GM12864 (cell line): ENCODE measurements at regions not wholly inside any gene's neighbourhood (a gene's known extent, or its start where the extent isn't known, plus 50 kb on each side); places are given as distances from the start of the nearest gene placed in this dataset.
"Not testable (repeated sequence)": the region's sequence is repeated elsewhere in the genome, so short reads cannot be mapped to it uniquely, and the experiment has no call there.

Experiments
- DNase-seq: peaks from one replicate; pipeline ENCODE4 v3.0.0-alpha.2; 2011; ENCODE audit warnings: low read depth
- H3K4me3 ChIP-seq: 2 replicates; pipeline ENCODE4 v1.5.1; 2011; ENCODE audit warnings: mild to moderate bottlenecking, low read depth, low read length, control low read depth
- TF ChIP-seq, protein P1 (sequence below): IDR thresholded peaks from 2 replicates; pipeline ENCODE4 v1.5.1; 2011; ENCODE audit warnings: low read depth, mild to moderate bottlenecking, moderate library complexity, low read length, control low read depth, inconsistent platforms; ENCODE audit errors: missing control alignments

DNA sequence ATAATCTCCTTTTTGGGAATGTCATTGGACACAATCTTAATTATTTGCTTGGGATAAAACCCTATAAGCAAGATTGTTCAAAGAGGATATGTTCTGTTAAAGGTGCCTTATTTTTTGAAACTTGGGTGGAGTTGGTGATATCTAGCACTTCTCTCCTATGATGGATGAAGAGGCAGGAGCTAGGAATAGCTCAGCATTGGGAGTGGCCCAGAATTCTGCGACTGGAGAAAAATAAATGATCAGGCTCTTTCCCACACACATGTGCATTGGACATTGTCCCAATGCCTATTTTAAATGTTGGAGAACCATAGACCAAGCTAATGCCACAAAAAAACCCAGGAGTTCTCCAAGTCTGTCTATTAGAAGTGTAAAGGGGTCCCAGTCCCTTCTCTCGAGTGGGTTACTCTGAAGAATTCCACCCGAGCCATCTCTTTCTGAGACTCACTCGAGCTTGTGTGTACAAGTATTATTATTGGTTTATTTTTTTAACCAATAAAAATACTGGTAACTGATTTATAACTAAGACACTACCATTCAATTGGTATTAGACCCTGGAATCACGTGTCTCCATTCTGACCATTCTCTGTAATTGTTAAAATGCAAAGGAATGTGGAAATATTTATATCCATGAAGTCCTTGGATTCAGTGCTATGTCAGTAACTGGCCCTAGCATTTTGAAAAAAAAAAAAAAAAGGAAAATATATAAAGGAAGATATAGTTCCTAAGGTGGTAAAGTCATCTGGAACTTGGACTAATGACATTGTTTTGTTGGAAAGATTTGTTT, 437.5 kb upstream of the TMEM132C start:
- no peak for DNase-seq
- no peak overlapping the region for H3K4me3 ChIP-seq
- TF ChIP-seq, protein P1, sequence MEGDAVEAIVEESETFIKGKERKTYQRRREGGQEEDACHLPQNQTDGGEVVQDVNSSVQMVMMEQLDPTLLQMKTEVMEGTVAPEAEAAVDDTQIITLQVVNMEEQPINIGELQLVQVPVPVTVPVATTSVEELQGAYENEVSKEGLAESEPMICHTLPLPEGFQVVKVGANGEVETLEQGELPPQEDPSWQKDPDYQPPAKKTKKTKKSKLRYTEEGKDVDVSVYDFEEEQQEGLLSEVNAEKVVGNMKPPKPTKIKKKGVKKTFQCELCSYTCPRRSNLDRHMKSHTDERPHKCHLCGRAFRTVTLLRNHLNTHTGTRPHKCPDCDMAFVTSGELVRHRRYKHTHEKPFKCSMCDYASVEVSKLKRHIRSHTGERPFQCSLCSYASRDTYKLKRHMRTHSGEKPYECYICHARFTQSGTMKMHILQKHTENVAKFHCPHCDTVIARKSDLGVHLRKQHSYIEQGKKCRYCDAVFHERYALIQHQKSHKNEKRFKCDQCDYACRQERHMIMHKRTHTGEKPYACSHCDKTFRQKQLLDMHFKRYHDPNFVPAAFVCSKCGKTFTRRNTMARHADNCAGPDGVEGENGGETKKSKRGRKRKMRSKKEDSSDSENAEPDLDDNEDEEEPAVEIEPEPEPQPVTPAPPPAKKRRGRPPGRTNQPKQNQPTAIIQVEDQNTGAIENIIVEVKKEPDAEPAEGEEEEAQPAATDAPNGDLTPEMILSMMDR = no peak

DNA sequence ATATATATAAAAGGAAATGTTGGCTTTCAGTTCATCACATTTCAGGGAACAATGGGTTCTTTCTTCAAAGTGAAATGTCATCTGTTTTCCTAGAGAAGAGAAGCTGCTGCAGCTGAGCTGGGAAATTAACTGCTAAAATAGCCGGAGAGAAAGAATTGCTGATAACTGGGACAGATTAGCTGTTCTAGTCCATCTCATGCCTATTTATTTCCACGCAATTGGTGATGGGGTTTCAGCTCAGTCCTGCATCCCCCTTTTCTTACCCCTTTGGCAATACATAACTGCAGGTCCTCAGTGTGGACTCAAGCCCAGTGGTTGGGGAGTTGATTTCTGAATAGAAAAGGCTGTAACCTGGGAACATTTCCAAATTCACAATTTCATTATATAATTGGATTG, 436.9 kb upstream of the TMEM132C start:
- no peak overlapping the region for H3K4me3 ChIP-seq
- no peak for DNase-seq
- TF ChIP-seq, protein P1 = no peak

DNA sequence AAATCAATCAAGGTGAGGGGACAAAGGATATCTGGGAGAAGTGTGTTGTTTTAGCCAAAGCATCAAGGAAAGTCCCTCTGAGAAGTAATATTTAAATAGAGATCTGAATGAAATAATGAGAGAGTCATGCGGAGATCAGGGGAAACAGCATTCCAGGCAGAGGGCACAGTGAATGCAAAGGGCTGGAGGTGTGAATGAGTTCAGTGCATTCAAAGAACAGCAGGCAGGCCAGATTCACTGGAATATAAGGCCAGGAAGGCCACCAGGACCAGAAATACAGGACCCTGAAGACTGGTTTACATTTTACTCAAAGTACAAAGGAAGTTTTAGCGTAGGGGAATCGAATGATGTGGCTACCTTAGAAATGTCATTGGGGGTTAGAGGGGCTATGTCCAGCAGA, 436.2 kb upstream of the TMEM132C start:
- TF ChIP-seq, protein P1 = no peak
- no peak overlapping the region for H3K4me3 ChIP-seq

DNA sequence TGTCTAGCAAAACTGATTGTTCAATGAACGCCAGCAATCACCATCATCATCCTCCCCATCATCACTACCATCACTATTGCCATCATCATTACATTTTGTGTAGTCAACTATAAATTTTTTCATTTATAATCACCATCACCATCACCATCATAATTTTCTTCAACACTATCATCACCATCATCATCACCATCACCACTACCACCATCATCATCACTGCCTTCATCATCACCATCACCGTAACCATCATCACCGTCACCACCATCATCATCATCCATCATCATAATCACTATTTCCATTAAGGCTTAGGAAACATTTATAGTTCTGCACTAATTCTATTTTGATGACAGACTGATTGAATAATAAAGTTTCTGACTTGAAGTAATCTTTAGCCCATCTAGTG, 434.8 kb upstream of the TMEM132C start:
- no peak for DNase-seq
- TF ChIP-seq, protein P1 = no peak
- H3K4me3 ChIP-seq = no peak overlapping the region

More for the DNA sequence above, 436.2 kb upstream of the TMEM132C start:
- no peak for DNase-seq

DNA sequence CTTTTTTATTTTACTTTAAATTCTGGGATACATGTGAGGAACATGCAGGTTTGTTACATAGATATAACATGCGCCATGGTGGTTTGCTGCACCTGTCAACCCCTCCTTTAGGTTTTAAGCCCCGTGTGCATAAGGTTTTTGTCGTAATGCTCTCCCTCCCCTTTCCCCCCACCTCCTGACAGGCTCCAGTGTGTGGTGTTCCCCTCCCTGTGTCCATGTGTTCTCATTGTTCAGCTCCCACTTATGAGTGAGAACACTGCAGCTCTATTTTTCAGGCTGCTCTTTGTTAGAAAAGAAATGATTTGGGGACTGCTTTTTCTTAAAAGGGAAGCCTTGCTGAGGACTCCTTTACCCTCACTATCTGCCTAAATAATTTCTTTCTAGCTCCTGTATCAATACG, 430.2 kb upstream of the TMEM132C start:
- not testable (repeated sequence) for DNase-seq, H3K4me3 ChIP-seq

DNA sequence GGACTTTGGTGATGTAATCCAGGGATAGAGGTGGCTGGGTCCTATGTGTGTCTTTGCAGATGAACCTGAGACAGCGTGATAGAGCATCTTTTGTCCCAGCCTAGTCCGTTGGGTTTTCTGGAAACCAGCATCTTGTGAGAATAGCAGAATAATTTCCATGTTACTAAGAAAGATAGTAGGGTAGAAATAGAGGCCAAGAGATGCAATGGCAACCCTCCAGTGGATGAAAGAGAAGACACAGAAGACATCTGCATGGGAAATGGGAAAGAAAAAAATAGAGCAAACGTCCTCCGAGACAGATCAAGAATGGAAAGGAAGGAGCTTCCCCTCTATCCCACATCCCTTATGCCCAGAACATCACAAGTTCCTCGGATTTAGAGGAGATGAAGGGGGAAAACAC, 409.3 kb upstream of the TMEM132C start:
- no peak for DNase-seq
- no peak overlapping the region for H3K4me3 ChIP-seq
- TF ChIP-seq, protein P1 = no peak

DNA sequence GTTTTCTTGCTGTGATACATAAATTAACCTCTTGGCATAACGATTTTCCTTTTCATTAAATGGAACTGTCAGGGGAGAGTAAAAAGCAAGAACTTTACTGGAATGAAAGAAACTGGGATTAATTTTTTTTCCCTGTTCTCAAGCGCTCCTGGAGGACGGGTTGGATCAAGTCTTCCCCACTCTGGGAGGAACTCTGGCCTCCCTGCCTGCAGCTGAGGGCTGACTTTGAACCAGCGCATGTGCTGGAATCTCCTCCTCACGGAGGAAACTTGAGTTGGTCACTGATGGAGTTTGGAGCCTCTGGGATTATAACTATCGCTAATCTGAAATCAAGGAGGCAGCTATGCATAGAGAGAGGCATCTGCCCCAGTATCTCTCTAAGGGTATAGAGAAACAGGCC, 406.4 kb upstream of the TMEM132C start:
- H3K4me3 ChIP-seq = no peak overlapping the region
- no peak for DNase-seq
- TF ChIP-seq, protein P1 = no peak
